ENCODE measurements at regions not wholly inside any gene's neighbourhood (a gene's known extent, or its start where the extent isn't known, plus 50 kb on each side); places are given as distances from the start of the nearest gene placed in this dataset.
"Not testable (repeated sequence)": the region's sequence is repeated elsewhere in the genome, so short reads cannot be mapped to it uniquely, and the experiment has no call there.

- TF ChIP-seq EZH2 (IDR thresholded peaks at IDR 0.05; ENCODE audit: borderline replicate concordance, low read depth, low read length, severe bottlenecking); CTCF (IDR thresholded peaks at IDR 0.05; ENCODE audit: borderline replicate concordance, extremely low read depth, low read length, poor library complexity, severe bottlenecking): not testable (repeated sequence)
Measured at GRCh38 chr4:131352371-131352770, 1796.7 kb upstream of the PCDH10 start.

Data from DND-41 (cell line).